ENCODE measurements at regions not wholly inside any gene's neighbourhood (a gene's known extent, or its start where the extent isn't known, plus 50 kb on each side); places are given as distances from the start of the nearest gene placed in this dataset.

GRCh38 chr2:212914392-212914791 is 237.0 kb downstream of the IKZF2 start:
- TF ChIP-seq Cebpa-rat (IDR thresholded peaks at IDR 0.05): no peak
- Histone ChIP-seq H3K4me2 (no peak overlapping the region), H3K9me3 (no peaks in the 10 kb centered on the region), H3K36me3 (no peaks in the 10 kb centered on the region), H3K4me3 (no peak overlapping the region), H3K27ac (no peak overlapping the region), H3K27me3 (no peaks in the 10 kb centered on the region), H3K4me1 (no peaks in the 10 kb centered on the region; the same call in 1 of the 2 replicates), H4K20me1 (no peaks in the 10 kb centered on the region), H3K9ac (no peak overlapping the region)

GRCh38 chr2:212913640-212914306 is 237.6 kb downstream of the IKZF2 start:
- Histone ChIP-seq H3K27me3 (no peaks in the 10 kb centered on the region), H3K36me3 (no peaks in the 10 kb centered on the region), H3K9ac (no peak overlapping the region), H3K4me3 (no peak overlapping the region), H3K4me2 (no peak overlapping the region), H4K20me1 (no peaks in the 10 kb centered on the region), H3K9me3 (no peaks in the 10 kb centered on the region), H3K4me1 (no peaks in the 10 kb centered on the region; the same call in 1 of the 2 replicates), H3K27ac (no peak overlapping the region)
- no peak for TF ChIP-seq Cebpa-rat (IDR thresholded peaks at IDR 0.05)

- Histone ChIP-seq H3K27me3 (no peaks in the 10 kb centered on the region), H4K20me1 (no peaks in the 10 kb centered on the region), H3K4me1 (no peaks in the 10 kb centered on the region; the same call in 1 of the 2 replicates), H3K9ac (no peak overlapping the region), H3K36me3 (no peaks in the 10 kb centered on the region), H3K4me3 (no peak overlapping the region), H3K9me3 (no peaks in the 10 kb centered on the region), H3K27ac (no peak overlapping the region), H3K4me2 (no peak overlapping the region)
- no peak for TF ChIP-seq Cebpa-rat (IDR thresholded peaks at IDR 0.05)
These were observed 238.8 kb downstream of the IKZF2 start for GRCh38 chr2:212912445-212913103.

GRCh38 chr2:212911011-212911410 is 240.4 kb downstream of the IKZF2 start:
- Histone ChIP-seq H3K9me3 (no peaks in the 10 kb centered on the region), H3K27me3 (no peaks in the 10 kb centered on the region), H3K27ac (no peak overlapping the region), H3K4me3 (no peak overlapping the region), H3K36me3 (no peaks in the 10 kb centered on the region), H3K4me1 (no peaks in the 10 kb centered on the region; the same call in 1 of the 2 replicates), H3K4me2 (no peak overlapping the region), H3K9ac (no peak overlapping the region), H4K20me1 (no peaks in the 10 kb centered on the region)
- no peak for TF ChIP-seq Cebpa-rat (IDR thresholded peaks at IDR 0.05)

- Histone ChIP-seq H3K4me3 (no peak overlapping the region), H3K27me3 (no peaks in the 10 kb centered on the region), H3K9me3 (no peaks in the 10 kb centered on the region), H4K20me1 (no peaks in the 10 kb centered on the region), H3K27ac (no peak overlapping the region), H3K4me2 (no peak overlapping the region), H3K4me1 (no peaks in the 10 kb centered on the region), H3K9ac (no peak overlapping the region), H3K36me3 (no peaks in the 10 kb centered on the region)
- TF ChIP-seq Cebpa-rat (IDR thresholded peaks at IDR 0.05): no peak
These were observed 242.6 kb downstream of the IKZF2 start for GRCh38 chr2:212908682-212909435.

GRCh38 chr2:212908031-212908430 is 243.4 kb downstream of the IKZF2 start:
- Histone ChIP-seq H3K9ac (no peak overlapping the region), H4K20me1 (no peaks in the 10 kb centered on the region), H3K9me3 (no peaks in the 10 kb centered on the region), H3K4me1 (no peaks in the 10 kb centered on the region), H3K4me3 (no peak overlapping the region), H3K27me3 (no peaks in the 10 kb centered on the region), H3K36me3 (no peaks in the 10 kb centered on the region), H3K27ac (no peak overlapping the region), H3K4me2 (no peak overlapping the region)
- TF ChIP-seq Cebpa-rat (IDR thresholded peaks at IDR 0.05): no peak

GRCh38 chr2:212906620-212907019 is 244.8 kb downstream of the IKZF2 start:
- H3K9me3 ChIP-seq: no peaks in the 10 kb centered on the region
- H3K4me1 ChIP-seq: no peaks in the 10 kb centered on the region
- no peak overlapping the region for H3K27ac ChIP-seq
- H3K4me2 ChIP-seq: no peak overlapping the region
- H3K27me3 ChIP-seq: no peaks in the 10 kb centered on the region
- no peak overlapping the region for H3K9ac ChIP-seq
- H3K36me3 ChIP-seq: no peaks in the 10 kb centered on the region
- TF ChIP-seq Cebpa-rat (IDR thresholded peaks at IDR 0.05): no peak
- no peaks in the 10 kb centered on the region for H4K20me1 ChIP-seq
- H3K4me3 ChIP-seq: no peak overlapping the region

GRCh38 chr2:212905640-212906201 is 245.7 kb downstream of the IKZF2 start:
- Histone ChIP-seq H3K27me3 (no peaks in the 10 kb centered on the region), H3K9ac (no peak overlapping the region), H3K9me3 (no peaks in the 10 kb centered on the region), H3K4me3 (no peak overlapping the region), H3K4me2 (no peak overlapping the region), H4K20me1 (no peaks in the 10 kb centered on the region), H3K4me1 (no peaks in the 10 kb centered on the region), H3K36me3 (no peaks in the 10 kb centered on the region), H3K27ac (no peak overlapping the region)
- TF ChIP-seq Cebpa-rat (IDR thresholded peaks at IDR 0.05): no peak

- Histone ChIP-seq H3K9ac (no peak overlapping the region), H3K4me3 (no peak overlapping the region), H3K36me3 (no peaks in the 10 kb centered on the region), H3K4me1 (no peaks in the 10 kb centered on the region), H3K9me3 (no peaks in the 10 kb centered on the region), H3K27me3 (no peaks in the 10 kb centered on the region), H3K27ac (no peak overlapping the region), H3K4me2 (no peak overlapping the region), H4K20me1 (no peaks in the 10 kb centered on the region)
- no peak for TF ChIP-seq Cebpa-rat (IDR thresholded peaks at IDR 0.05)
These were observed 246.8 kb downstream of the IKZF2 start for GRCh38 chr2:212904646-212905045.

GRCh38 chr2:212903413-212903812 is 248.0 kb downstream of the IKZF2 start:
- Histone ChIP-seq H3K27me3 (no peaks in the 10 kb centered on the region), H3K4me1 (no peaks in the 10 kb centered on the region), H3K36me3 (no peaks in the 10 kb centered on the region), H4K20me1 (no peaks in the 10 kb centered on the region), H3K9me3 (no peaks in the 10 kb centered on the region), H3K4me2 (no peak overlapping the region), H3K27ac (no peak overlapping the region), H3K9ac (no peak overlapping the region), H3K4me3 (no peak overlapping the region)
- TF ChIP-seq Cebpa-rat (IDR thresholded peaks at IDR 0.05): no peak
